H1 (cell line): ENCODE measurements at regions not wholly inside any gene's neighbourhood (a gene's known extent, or its start where the extent isn't known, plus 50 kb on each side); places are given as distances from the start of the nearest gene placed in this dataset.

Source experiments
- CTCF ChIA-PET: fragments of 300-600 bp; sonication (Branson Sonifier 250); formaldehyde crosslinking; loops from one replicate; lab custom pipeline; 2021; ENCODE audit not compliant: partially characterized antibody; lab: Charles Lee
- POLR2A ChIA-PET: fragments of 300-600 bp; sonication (Branson Sonifier 250); formaldehyde crosslinking; loops from one replicate; lab custom pipeline; 2021; ENCODE audit warnings: inconsistent platforms; ENCODE audit not compliant: partially characterized antibody; lab: Charles Lee
- DNase-seq, 2 experiments: peaks; one replicate each; pipeline versions ENCODE4 v3.0.0 to v3.0.0-alpha.2; 2010 to 2022; ENCODE audit warnings: low spot score in 2 of 2, low read depth in 1 of 2, mixed read lengths in 1 of 2
- FAIRE-seq: peaks from 2 replicates; lab custom pipeline; 2011; peaks lifted over from hg19 to GRCh38; lab: Jason Lieb, UNC
- H2AFZ ChIP-seq: 2 replicates; pipeline ENCODE4 v1.8.1; 2012; ENCODE audit warnings: low read length, inconsistent platforms
- H2AK5ac ChIP-seq: 2 replicates; pipeline ENCODE4 v1.6.1; 2013; ENCODE audit warnings: low read depth, low read length
- H2BK120ac ChIP-seq: replicated peaks from 2 replicates; pipeline ENCODE3; 2013; ENCODE audit warnings: low read depth, low read length, inconsistent platforms
- H2BK12ac ChIP-seq: 2 replicates; pipeline ENCODE4 v1.6.1; 2013; ENCODE audit warnings: low read depth, low read length
- H2BK15ac ChIP-seq: 2 replicates; pipeline ENCODE4 v1.6.1; 2013; ENCODE audit warnings: low read length
- H2BK20ac ChIP-seq: 2 replicates; pipeline ENCODE4 v1.6.1; 2013; ENCODE audit warnings: low read length
- H2BK5ac ChIP-seq: 2 replicates; pipeline ENCODE4 v1.6.1; 2013; ENCODE audit warnings: low read depth, low read length
- H3K14ac ChIP-seq: 2 replicates; pipeline ENCODE4 v1.6.1; 2013; ENCODE audit warnings: inconsistent platforms; ENCODE audit not compliant: insufficient read length
- H3K18ac ChIP-seq: 2 replicates; pipeline ENCODE4 v1.6.1; 2013; ENCODE audit warnings: low read length; ENCODE audit errors: extremely low read depth
- H3K23ac ChIP-seq: 2 replicates; pipeline ENCODE4 v1.6.1; 2013; ENCODE audit warnings: inconsistent platforms; ENCODE audit not compliant: insufficient read length
- H3K23me2 ChIP-seq: 2 replicates; pipeline ENCODE4 v1.6.1; 2013; ENCODE audit warnings: low read depth, low read length
- H3K27ac ChIP-seq: 2 replicates; pipeline ENCODE4 v1.6.1; 2011; ENCODE audit warnings: low read depth, low read length, inconsistent platforms
- H3K27me3 ChIP-seq, 4 experiments: replicated peaks in 1 of 4; 1 replicate in 1 of 4; 2 replicates in 3 of 4; pipeline versions ENCODE4 v1.6.1 to v1.8.1; 2011 to 2013; ENCODE audit warnings: low read length in 3 of 4, mild to moderate bottlenecking in 3 of 4, inconsistent platforms in 2 of 4, mixed read lengths in 2 of 4, moderate library complexity in 1 of 4; ENCODE audit not compliant: control insufficient read depth in 3 of 4, insufficient read depth in 3 of 4; ENCODE audit errors: extremely low read depth in 1 of 4
- H3K36me3 ChIP-seq, 4 experiments: 2 replicates each; pipeline versions ENCODE4 v1.6.1 to v1.8.1; 2011 to 2013; ENCODE audit warnings: mild to moderate bottlenecking in 4 of 4, low read length in 3 of 4, moderate library complexity in 2 of 4, control low read depth in 1 of 4, inconsistent platforms in 1 of 4; ENCODE audit not compliant: insufficient read depth in 4 of 4, control insufficient read depth in 2 of 4
- H3K4ac ChIP-seq: replicated peaks from 2 replicates; pipeline ENCODE3; 2013; ENCODE audit warnings: low read length, low read depth, mixed read lengths, inconsistent platforms; ENCODE audit not compliant: insufficient read length
- H3K4me1 ChIP-seq, 4 experiments: replicated peaks in 1 of 4; 1 replicate in 1 of 4; 2 replicates in 3 of 4; pipeline versions ENCODE4 v1.6.1 to v1.8.1; 2011 to 2013; ENCODE audit warnings: low read length in 3 of 4, inconsistent platforms in 2 of 4, mixed read lengths in 1 of 4; ENCODE audit not compliant: insufficient read depth in 4 of 4, control insufficient read depth in 3 of 4
- H3K4me2 ChIP-seq, 2 experiments: 2 replicates each; pipeline versions ENCODE4 v1.6.1 to v1.8.1; 2011 to 2013; ENCODE audit warnings: low read depth in 2 of 2, low read length in 2 of 2, control low read depth in 1 of 2, inconsistent platforms in 1 of 2, mild to moderate bottlenecking in 1 of 2; ENCODE audit not compliant: insufficient read depth in 1 of 2
- H3K4me3 ChIP-seq, 4 experiments: fragments of 200-600, 300-600 bp in 1 of 4; sonication (generic), shearing (Covaris generic), sonication (Bioruptor Twin) in 1 of 4; 2 replicates each; pipeline versions ENCODE4 v1.5.1 to v1.8.1; 2011 to 2016; ENCODE audit warnings: low read length in 4 of 4, low read depth in 3 of 4, control low read depth in 2 of 4, inconsistent platforms in 2 of 4, mild to moderate bottlenecking in 2 of 4, mixed read lengths in 1 of 4, moderate library complexity in 1 of 4; ENCODE audit not compliant: insufficient read depth in 2 of 4; ENCODE audit errors: extremely low read depth in 1 of 4
- H3K56ac ChIP-seq: replicated peaks from 2 replicates; pipeline ENCODE3; 2013; ENCODE audit warnings: low read depth, mild to moderate bottlenecking, mixed read lengths, low read length, inconsistent platforms; ENCODE audit not compliant: insufficient read length
- H3K79me1 ChIP-seq: 2 replicates; pipeline ENCODE4 v1.6.1; 2013; ENCODE audit warnings: low read depth, low read length, control low read depth
- H3K79me2 ChIP-seq, 2 experiments: 2 replicates each; pipeline versions ENCODE4 v1.6.1 to v1.8.1; 2012 to 2013; ENCODE audit warnings: low read length in 2 of 2, mild to moderate bottlenecking in 2 of 2, inconsistent platforms in 1 of 2; ENCODE audit not compliant: insufficient read depth in 2 of 2, control insufficient read depth in 1 of 2
- H3K9ac ChIP-seq, 4 experiments: replicated peaks in 1 of 4; 1 replicate in 1 of 4; 2 replicates in 3 of 4; pipeline versions ENCODE4 v1.6.1 to v1.8.1; 2011 to 2013; ENCODE audit warnings: low read depth in 3 of 4, low read length in 3 of 4, control low read depth in 2 of 4, mild to moderate bottlenecking in 2 of 4, moderate library complexity in 2 of 4, inconsistent platforms in 1 of 4; ENCODE audit errors: extremely low read depth in 1 of 4
- H3K9me3 ChIP-seq, 2 experiments: 2 replicates each; pipeline versions ENCODE4 v1.6.1 to v1.8.1; 2012 to 2013; ENCODE audit warnings: mild to moderate bottlenecking in 2 of 2, moderate library complexity in 2 of 2, control low read depth in 1 of 2, inconsistent platforms in 1 of 2, low read depth in 1 of 2, low read length in 1 of 2, mixed read lengths in 1 of 2; ENCODE audit not compliant: insufficient read depth in 2 of 2
- H4K20me1 ChIP-seq, 2 experiments: replicated peaks in 1 of 2; 2 replicates each; pipeline versions ENCODE3 to v1.8.1; 2011 to 2013; ENCODE audit warnings: inconsistent platforms in 2 of 2, low read length in 2 of 2, mild to moderate bottlenecking in 1 of 2; ENCODE audit not compliant: insufficient read depth in 2 of 2, control insufficient read depth in 1 of 2
- H4K5ac ChIP-seq: 2 replicates; pipeline ENCODE4 v1.6.1; 2013; ENCODE audit warnings: low read length, low read depth, mixed read lengths, inconsistent platforms; ENCODE audit not compliant: insufficient read length
- H4K8ac ChIP-seq: 2 replicates; pipeline ENCODE4 v1.8.0; 2013; ENCODE audit warnings: mild to moderate bottlenecking, moderate library complexity, low read length, inconsistent platforms; ENCODE audit not compliant: insufficient read depth; ENCODE audit errors: extremely low read depth
- H4K91ac ChIP-seq: replicated peaks from 2 replicates; pipeline ENCODE3; 2013; ENCODE audit warnings: low read length, mixed read lengths, inconsistent platforms; ENCODE audit not compliant: insufficient read length
- CBX5 ChIP-seq: fragments of 300-800, 300-1000 bp; sonication (generic); IDR thresholded peaks from 2 replicates; pipeline ENCODE4 v1.7.1; 2016; ENCODE audit warnings: antibody characterized with exemption, low read length, low read depth
- GABPA ChIP-seq: IDR thresholded peaks from 2 replicates; pipeline ENCODE4 v1.6.1; 2011; ENCODE audit warnings: mild to moderate bottlenecking, low read length, moderate library complexity, borderline replicate concordance; ENCODE audit not compliant: insufficient read depth
- POLR2A ChIP-seq, 2 experiments: IDR thresholded peaks; 1 replicate in 1 of 2; 2 replicates in 1 of 2; pipeline ENCODE4 v1.6.1; 2011; ENCODE audit warnings: low read depth in 2 of 2, low read length in 2 of 2, mild to moderate bottlenecking in 2 of 2; ENCODE audit errors: control extremely low read depth in 1 of 2
- POLR2AphosphoS5 ChIP-seq: IDR thresholded peaks from 2 replicates; pipeline ENCODE4 v1.6.1; 2011; ENCODE audit warnings: low read depth, low read length
- RNF2 ChIP-seq: fragments of 200-900, 300-1000 bp; sonication (generic); IDR thresholded peaks from 2 replicates; pipeline ENCODE4 v1.7.1; 2016; ENCODE audit warnings: borderline replicate concordance, low read depth, mild to moderate bottlenecking, antibody characterized with exemption, low read length; ENCODE audit not compliant: poor library complexity, severe bottlenecking; ENCODE audit errors: missing control alignments
- WGBS, 2 experiments: shearing (Covaris generic) in 1 of 2; methylation state at CpG; one replicate each; pipeline versions ENCODE4 v1.1.6 to v1.1.7; 2013 to 2015; ENCODE audit warnings: low lambda C conversion rate in 2 of 2, mixed read lengths in 2 of 2, inconsistent platforms in 1 of 2, low coverage in 1 of 2, missing lambda C conversion rate in 1 of 2; ENCODE audit not compliant: insufficient replicate concordance in 2 of 2, insufficient coverage in 1 of 2, insufficient read length in 1 of 2; ENCODE audit errors: extremely low coverage in 1 of 2, missing lambda C conversion rate in 1 of 2; 5-methylcytosine and 5-hydroxymethylcytosine counted together

DNA sequence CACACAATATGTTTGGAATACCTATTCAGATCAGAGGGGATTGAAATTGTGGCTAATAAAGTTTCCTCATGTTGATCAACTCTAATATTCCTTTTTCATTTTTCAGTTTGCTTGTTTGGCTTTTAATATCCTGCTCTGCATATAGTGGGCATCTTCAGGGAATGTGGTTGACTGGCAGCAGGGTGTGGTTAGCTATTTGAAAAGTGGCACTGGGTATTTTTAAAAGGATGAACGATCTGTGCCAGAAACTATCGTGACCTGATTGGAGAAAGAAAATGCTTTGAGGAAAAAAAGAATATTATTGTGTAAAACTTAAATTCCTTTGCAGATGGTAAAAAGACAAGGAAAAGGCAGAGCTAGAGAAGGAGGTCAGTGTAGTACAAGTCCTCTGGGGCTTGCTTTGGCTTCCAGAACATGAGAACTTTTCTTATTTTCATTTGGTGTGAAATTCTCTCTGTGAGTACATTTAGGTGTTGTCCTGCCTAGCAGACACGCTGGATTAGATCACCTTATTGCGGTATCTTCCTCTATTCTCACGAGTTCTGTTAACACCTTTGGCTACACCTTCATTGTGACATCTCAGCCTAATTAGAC lies 329.7 kb upstream of the SNX7 start:
- FAIRE-seq (no peak), DNase-seq (no peak)
- Histone ChIP-seq H4K8ac (no peak overlapping the region), H3K27ac (no peak overlapping the region), H3K4me3 (no peak overlapping the region), H3K23me2 (no peaks in the 10 kb centered on the region), H2BK5ac (no peak overlapping the region), H2BK20ac (no peak overlapping the region), H4K91ac (no peak overlapping the region), H3K79me2 (no peaks in the 10 kb centered on the region), H3K9me3 (no peaks in the 10 kb centered on the region), H3K9ac (no peak overlapping the region), H4K5ac (no peak overlapping the region), H3K4me2 (no peak overlapping the region), H3K14ac (no peak overlapping the region), H3K18ac (no peak overlapping the region), H3K4me1 (no peaks in the 10 kb centered on the region), H3K4ac (no peak overlapping the region), H2BK12ac (no peak overlapping the region), H3K23ac (no peak overlapping the region), H2BK15ac (no peak overlapping the region), H3K27me3 (no peaks in the 10 kb centered on the region), H3K56ac (no peak overlapping the region), H4K20me1 (no peaks in the 10 kb centered on the region), H2AFZ (no peak overlapping the region), H2BK120ac (no peak overlapping the region), H3K36me3 (no peaks in the 10 kb centered on the region), H2AK5ac (no peak overlapping the region), H3K79me1 (no peaks in the 10 kb centered on the region)
- no peak for TF ChIP-seq RNF2
- no peak for TF ChIP-seq GABPA
- no peak for TF ChIP-seq POLR2AphosphoS5
- no peak for TF ChIP-seq POLR2A (IDR thresholded peaks at IDR 0.05; ENCODE audit: control extremely low read depth in 1 of 2, low read depth in 2 of 2, low read length in 2 of 2)
- no peak for TF ChIP-seq CBX5
- POLR2A ChIA-PET = no interaction called here
- 90% methylated on average over 5 of the region's 5 CpGs; no CpG with 5 or more reads in 1 of the 2 experiments for WGBS, 2 experiments
- CTCF ChIA-PET = no interaction called here
